ENCODE measurements at regions not wholly inside any gene's neighbourhood (a gene's known extent, or its start where the extent isn't known, plus 50 kb on each side); places are given as distances from the start of the nearest gene placed in this dataset.

- peaks cover 35% of the 10 kb centered on the region for H3K4me1 Mint-ChIP-seq
These were observed 212.7 kb upstream of the IGFBP3 start for GRCh38 chr7:46133751-46134150.

GRCh38 chr7:46133072-46133471 lies 212.0 kb upstream of the IGFBP3 start:
- no peaks in the 10 kb centered on the region for H3K36me3 Mint-ChIP-seq (ENCODE audit: low read depth)
- H3K27me3 Mint-ChIP-seq (ENCODE audit: low read depth) = peaks cover 4% of the 10 kb centered on the region
- H3K9me3 Mint-ChIP-seq = no peaks in the 10 kb centered on the region
- H3K4me3 Mint-ChIP-seq = no peak overlapping the region
- peaks cover 35% of the 10 kb centered on the region for H3K4me1 Mint-ChIP-seq
- no peak overlapping the region for H3K27ac Mint-ChIP-seq
- TF ChIP-seq CTCF (IDR thresholded peaks at IDR 0.05; ENCODE audit: unreplicated experiment in 3 of 3) = no peak

More at GRCh38 chr7:46133751-46134150, 212.7 kb upstream of the IGFBP3 start:
- Mint-ChIP-seq H3K4me3 (no peak overlapping the region), H3K9me3 (no peaks in the 10 kb centered on the region), H3K36me3 (ENCODE audit: low read depth) (no peaks in the 10 kb centered on the region), H3K27ac (peak overlapping the region in 2 of 3 experiments; percentile 14 to 50), H3K27me3 (ENCODE audit: low read depth) (peaks cover 4% of the 10 kb centered on the region)
- no peak for TF ChIP-seq CTCF (IDR thresholded peaks at IDR 0.05; ENCODE audit: unreplicated experiment in 3 of 3)

- peak in 2 of 3 experiments; percentile 31 to 40 for TF ChIP-seq CTCF (IDR thresholded peaks at IDR 0.05; ENCODE audit: unreplicated experiment in 3 of 3)
- Mint-ChIP-seq H3K9me3 (no peaks in the 10 kb centered on the region), H3K4me3 (no peak overlapping the region), H3K36me3 (ENCODE audit: low read depth) (no peaks in the 10 kb centered on the region), H3K4me1 (peaks cover 35% of the 10 kb centered on the region), H3K27ac (peak overlapping the region in 2 of 3 experiments; percentile 28 to 39), H3K27me3 (ENCODE audit: low read depth) (peaks cover 4% of the 10 kb centered on the region)
These were observed 211.1 kb upstream of the IGFBP3 start for GRCh38 chr7:46131916-46132795.

GRCh38 chr7:46129831-46130230 lies 208.8 kb upstream of the IGFBP3 start:
- H3K27ac Mint-ChIP-seq = no peak overlapping the region

GRCh38 chr7:46127814-46128213 lies 206.7 kb upstream of the IGFBP3 start:
- Mint-ChIP-seq H3K27ac (no peak overlapping the region), H3K4me3 (no peak overlapping the region), H3K36me3 (ENCODE audit: low read depth) (no peaks in the 10 kb centered on the region), H3K4me1 (peaks cover 30% of the 10 kb centered on the region), H3K9me3 (peaks cover 5% of the 10 kb centered on the region), H3K27me3 (ENCODE audit: low read depth) (no peaks in the 10 kb centered on the region)
- no peak for TF ChIP-seq CTCF (IDR thresholded peaks at IDR 0.05; ENCODE audit: unreplicated experiment in 3 of 3)

More at GRCh38 chr7:46129831-46130230, 208.8 kb upstream of the IGFBP3 start:
- no peaks in the 10 kb centered on the region for H3K9me3 Mint-ChIP-seq
- TF ChIP-seq CTCF (IDR thresholded peaks at IDR 0.05; ENCODE audit: unreplicated experiment in 3 of 3) = no peak
- peaks cover 39% of the 10 kb centered on the region for H3K4me1 Mint-ChIP-seq
- no peaks in the 10 kb centered on the region for H3K36me3 Mint-ChIP-seq (ENCODE audit: low read depth)
- H3K27me3 Mint-ChIP-seq (ENCODE audit: low read depth) = no peaks in the 10 kb centered on the region
- H3K4me3 Mint-ChIP-seq = no peak overlapping the region

All from nephron (organoid).